Gastroesophageal sphincter (tissue), 4 donors: ENCODE measurements at regions not wholly inside any gene's neighbourhood (a gene's known extent, or its start where the extent isn't known, plus 50 kb on each side); places are given as distances from the start of the nearest gene placed in this dataset.

ENCODE experiments used
- ATAC-seq: fragments of 150-250 bp; one replicate; pipeline ENCODE4 v1.9.1; 2016; ENCODE audit warnings: mild to moderate bottlenecking, moderate library complexity
- H3K27ac ChIP-seq, 4 donors: fragments of 200-600 bp; sonication (generic) in 3 of 4; 1 replicate in 3 of 4; 2 replicates in 1 of 4; pipeline ENCODE4 v1.5.1; 2016 to 2019
- H3K27me3 ChIP-seq: fragments of 200-600 bp; sonication (generic); one replicate; pipeline ENCODE4 v1.5.1; 2019
- H3K36me3 ChIP-seq, 2 donors: fragments of 200-600 bp; sonication (generic); one replicate each; pipeline ENCODE4 v1.5.1; 2019; ENCODE audit warnings: control low read depth in 1 of 2
- H3K4me1 ChIP-seq, 3 donors: fragments of 200-600 bp; sonication (generic); 1 replicate in 2 of 3; 2 replicates in 1 of 3; pipeline ENCODE4 v1.5.1; 2016 to 2019; ENCODE audit warnings: control low read depth in 2 of 3
- H3K4me3 ChIP-seq, 2 donors: fragments of 200-600 bp; sonication (generic); one replicate each; pipeline ENCODE4 v1.5.1; 2019; ENCODE audit warnings: mild to moderate bottlenecking in 1 of 2, moderate library complexity in 1 of 2
- H3K9me3 ChIP-seq, 3 donors: fragments of 200-600 bp; sonication (generic); one replicate each; pipeline ENCODE4 v1.5.1; 2017 to 2019; ENCODE audit warnings: control low read depth in 2 of 3
- EP300 ChIP-seq: sonication (generic); formaldehyde crosslinking; IDR thresholded peaks from one replicate; pipeline ENCODE4 v1.6.1; 2017; ENCODE audit warnings: antibody characterized with exemption, mild to moderate bottlenecking
- POLR2A ChIP-seq, 2 donors: fragments of 450-650 bp; IDR thresholded peaks; one replicate each; pipeline ENCODE4 v1.6.1; 2017; ENCODE audit warnings: antibody characterized with exemption in 2 of 2, mild to moderate bottlenecking in 2 of 2, moderate library complexity in 1 of 2
- POLR2AphosphoS5 ChIP-seq: sonication (generic); formaldehyde crosslinking; IDR thresholded peaks from one replicate; pipeline ENCODE4 v1.6.1; 2017; ENCODE audit warnings: antibody characterized with exemption
- WGBS, 2 donors: methylation state at CpG; one replicate each; pipeline ENCODE4 v1.1.5; 2018; ENCODE audit warnings: low coverage in 1 of 2; 5-methylcytosine and 5-hydroxymethylcytosine counted together
- TF ChIP-seq, protein P1 (sequence below), 4 experiments: fragments of 200-600 bp in 2 of 4; fragments of 450-650 bp in 2 of 4; sonication (generic) in 1 of 4; IDR thresholded peaks; one replicate each; pipeline ENCODE4 v1.5.1; 2017 to 2019; ENCODE audit warnings: antibody characterized with exemption in 4 of 4, mild to moderate bottlenecking in 2 of 4, moderate library complexity in 2 of 4

DNA sequence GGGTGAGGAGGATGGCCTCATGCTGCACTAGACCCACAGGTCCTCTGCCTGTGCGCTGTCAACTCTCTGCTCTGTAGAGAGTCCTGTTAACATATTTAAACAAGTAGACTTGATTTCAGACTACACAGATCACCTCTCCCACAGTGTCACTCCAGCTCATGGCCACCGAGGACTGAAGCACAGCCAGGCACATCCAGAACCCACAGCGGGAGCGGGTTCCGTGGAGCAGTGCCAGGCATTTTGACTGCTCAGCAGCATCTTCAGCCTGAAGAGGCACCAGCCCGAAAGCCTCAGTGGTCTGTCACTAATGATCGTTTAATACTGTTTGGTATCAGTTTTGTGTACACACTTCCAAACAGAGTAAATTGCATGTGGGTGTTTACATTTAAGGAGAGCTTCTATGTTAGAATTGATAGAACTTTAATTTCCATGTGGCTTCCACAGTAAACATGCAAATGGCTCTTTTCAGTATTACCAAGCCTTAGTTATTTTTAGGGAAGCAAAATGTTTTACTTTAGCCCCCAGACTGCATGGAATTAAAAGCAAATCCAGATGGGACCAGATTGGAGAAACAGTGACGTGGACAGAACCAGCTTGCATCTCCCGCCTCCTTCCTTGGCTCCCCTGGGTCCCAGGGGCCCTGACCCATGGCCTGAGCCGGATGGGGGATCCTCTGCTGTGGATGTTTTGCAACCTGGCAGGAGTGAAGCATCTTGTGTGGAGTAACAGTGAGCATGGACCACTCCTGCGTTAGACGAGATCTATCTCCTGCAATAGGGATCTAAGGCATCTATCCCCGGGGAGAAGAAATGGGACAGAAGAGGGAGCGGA, 196.7 kb upstream of the CDH4 start:
- no peak for ATAC-seq
- H3K9me3 ChIP-seq, result no peaks in the 10 kb centered on the region
- 34 to 68% methylated on average over 4 to 5 of the region's 14 CpGs for WGBS, 2 donors
- TF ChIP-seq EP300, result no peak
- TF ChIP-seq POLR2A (IDR thresholded peaks at IDR 0.05), result no peak
- TF ChIP-seq POLR2AphosphoS5, result no peak
- TF ChIP-seq, protein P1, sequence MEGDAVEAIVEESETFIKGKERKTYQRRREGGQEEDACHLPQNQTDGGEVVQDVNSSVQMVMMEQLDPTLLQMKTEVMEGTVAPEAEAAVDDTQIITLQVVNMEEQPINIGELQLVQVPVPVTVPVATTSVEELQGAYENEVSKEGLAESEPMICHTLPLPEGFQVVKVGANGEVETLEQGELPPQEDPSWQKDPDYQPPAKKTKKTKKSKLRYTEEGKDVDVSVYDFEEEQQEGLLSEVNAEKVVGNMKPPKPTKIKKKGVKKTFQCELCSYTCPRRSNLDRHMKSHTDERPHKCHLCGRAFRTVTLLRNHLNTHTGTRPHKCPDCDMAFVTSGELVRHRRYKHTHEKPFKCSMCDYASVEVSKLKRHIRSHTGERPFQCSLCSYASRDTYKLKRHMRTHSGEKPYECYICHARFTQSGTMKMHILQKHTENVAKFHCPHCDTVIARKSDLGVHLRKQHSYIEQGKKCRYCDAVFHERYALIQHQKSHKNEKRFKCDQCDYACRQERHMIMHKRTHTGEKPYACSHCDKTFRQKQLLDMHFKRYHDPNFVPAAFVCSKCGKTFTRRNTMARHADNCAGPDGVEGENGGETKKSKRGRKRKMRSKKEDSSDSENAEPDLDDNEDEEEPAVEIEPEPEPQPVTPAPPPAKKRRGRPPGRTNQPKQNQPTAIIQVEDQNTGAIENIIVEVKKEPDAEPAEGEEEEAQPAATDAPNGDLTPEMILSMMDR (IDR thresholded peaks at IDR 0.05), result no peak
- no peaks in the 10 kb centered on the region for H3K36me3 ChIP-seq
- no peak overlapping the region for H3K27ac ChIP-seq
- no peak overlapping the region for H3K4me3 ChIP-seq
- peaks cover 6% of the 10 kb centered on the region for H3K27me3 ChIP-seq
- H3K4me1 ChIP-seq, result peaks cover 0 to 7% (median 0%) of the 10 kb centered on the region in 3 donors

GRCh38 chr20:61056116-61056515, 195.9 kb upstream of the CDH4 start:
- Histone ChIP-seq H3K36me3 (no peaks in the 10 kb centered on the region), H3K27ac (no peak overlapping the region), H3K4me1 (peaks cover 0 to 7% (median 0%) of the 10 kb centered on the region in 3 donors), H3K4me3 (no peak overlapping the region), H3K9me3 (peaks cover 0 to 4% (median 0%) of the 10 kb centered on the region in 3 donors), H3K27me3 (peaks cover 6% of the 10 kb centered on the region)
- no peak for TF ChIP-seq POLR2A (IDR thresholded peaks at IDR 0.05)
- WGBS, 2 donors, result 80 to 100% methylated on average over 2 to 3 of the region's 10 CpGs
- ATAC-seq, result no peak

GRCh38 chr20:61056627-61057442, 195.2 kb upstream of the CDH4 start:
- no peak for ATAC-seq
- 53% methylated on average over 2 of the region's 16 CpGs; no CpG with 5 or more reads in 1 of the 2 donors for WGBS, 2 donors

GRCh38 chr20:61057443-61058121, 194.5 kb upstream of the CDH4 start:
- Histone ChIP-seq H3K36me3 (no peaks in the 10 kb centered on the region), H3K9me3 (peaks cover 0 to 8% (median 0%) of the 10 kb centered on the region in 3 donors), H3K27ac (no peak overlapping the region), H3K4me3 (no peak overlapping the region), H3K27me3 (peaks cover 3% of the 10 kb centered on the region), H3K4me1 (peaks cover 0 to 7% (median 0%) of the 10 kb centered on the region in 3 donors)
- no peak for ATAC-seq
- TF ChIP-seq POLR2A (IDR thresholded peaks at IDR 0.05) (no peak), EP300 (no peak), POLR2AphosphoS5 (no peak)
- TF ChIP-seq, protein P1 (IDR thresholded peaks at IDR 0.05), result no peak
- WGBS, 2 donors, result 40 to 58% methylated on average over 1 to 5 of the region's 20 CpGs

More at GRCh38 chr20:61056627-61057442, 195.2 kb upstream of the CDH4 start:
- no peak for TF ChIP-seq POLR2AphosphoS5
- no peak for TF ChIP-seq POLR2A (IDR thresholded peaks at IDR 0.05)
- Histone ChIP-seq H3K27ac (no peak overlapping the region), H3K4me1 (peaks cover 0 to 7% (median 0%) of the 10 kb centered on the region in 3 donors), H3K36me3 (no peaks in the 10 kb centered on the region), H3K27me3 (peaks cover 6% of the 10 kb centered on the region), H3K9me3 (peaks cover 0 to 8% (median 0%) of the 10 kb centered on the region in 3 donors), H3K4me3 (no peak overlapping the region)

DNA sequence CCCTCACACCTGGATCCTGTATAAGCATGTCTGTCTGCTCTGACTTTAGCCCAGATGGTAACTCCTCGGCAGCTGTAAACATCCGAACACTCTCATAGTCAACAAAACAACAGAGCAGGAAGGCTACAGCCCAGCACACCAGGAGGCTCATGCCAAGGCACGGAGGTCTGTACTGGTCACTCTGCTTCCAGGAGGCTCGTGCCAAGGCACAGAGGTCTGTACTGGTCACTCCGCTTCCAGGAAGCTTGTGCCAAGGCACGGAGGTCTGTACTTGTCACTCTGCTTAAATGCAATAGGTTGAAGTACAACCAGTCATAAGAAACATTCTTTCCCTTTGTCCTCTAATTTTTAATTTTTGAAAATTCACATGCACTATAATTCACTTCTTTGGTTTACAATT, 190.1 kb upstream of the CDH4 start:
- H3K4me1 ChIP-seq, result no peaks in the 10 kb centered on the region
- no peak for ATAC-seq
- 60 to 88% methylated on average over 3 to 4 of the region's 6 CpGs for WGBS, 2 donors
- no peak overlapping the region for H3K27ac ChIP-seq
- no peak overlapping the region for H3K4me3 ChIP-seq
- peaks cover 0 to 8% (median 0%) of the 10 kb centered on the region in 3 donors for H3K9me3 ChIP-seq
- no peak for TF ChIP-seq POLR2A (IDR thresholded peaks at IDR 0.05)
- no peak for TF ChIP-seq EP300
- TF ChIP-seq, protein P1 (IDR thresholded peaks at IDR 0.05), result no peak
- TF ChIP-seq POLR2AphosphoS5, result no peak
- no peaks in the 10 kb centered on the region for H3K36me3 ChIP-seq
- H3K27me3 ChIP-seq, result no peaks in the 10 kb centered on the region
